DLD1 (cell line): ENCODE measurements at regions not wholly inside any gene's neighbourhood (a gene's known extent, or its start where the extent isn't known, plus 50 kb on each side); places are given as distances from the start of the nearest gene placed in this dataset.

Source experiments
- in situ Hi-C: cut with HindIII; loops from 2 replicates; pipeline ENCODE4 v1.10.0; 2017; ENCODE audit warnings: low sequenced_read_pairs

DNA sequence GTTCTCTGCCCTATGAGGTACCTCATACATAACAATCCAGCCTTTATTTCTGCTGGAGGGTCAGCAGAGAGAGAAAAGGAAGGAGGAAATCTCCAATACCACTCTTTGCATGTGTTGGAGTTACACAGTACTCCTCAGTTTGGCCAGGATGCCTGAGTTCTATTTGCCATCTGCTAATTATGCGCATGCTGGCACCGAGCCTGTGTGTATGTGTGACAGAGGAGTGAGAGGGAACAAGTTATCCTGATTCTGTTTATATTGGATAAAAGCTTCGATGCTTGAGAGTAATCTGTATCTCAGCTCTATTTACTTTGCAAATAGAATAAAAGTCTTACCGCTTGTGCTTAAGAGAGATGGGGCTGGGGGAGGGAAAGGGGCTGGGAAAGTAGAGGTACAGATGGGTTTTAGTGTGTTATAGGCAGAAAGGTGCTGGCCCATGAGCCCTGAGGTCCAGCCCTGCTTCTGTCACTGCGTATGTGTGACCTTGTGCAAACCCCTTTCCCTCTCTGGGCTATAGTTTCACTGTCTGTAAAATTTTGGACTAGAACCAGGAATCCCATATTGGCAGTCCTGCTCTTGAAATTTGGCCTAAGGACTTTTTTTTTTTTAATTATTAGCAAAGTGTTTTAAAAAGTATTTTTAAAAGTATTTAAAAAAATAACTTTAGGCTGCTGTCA, 54.5 kb upstream of the PLXNA2 start:
- in situ Hi-C loops, result no loop called here

- in situ Hi-C loops, result no loop called here
Observed at GRCh38 chr1:208300084-208300770, 56.0 kb upstream of the PLXNA2 start.

GRCh38 chr1:208302699-208303238, 58.6 kb upstream of the PLXNA2 start:
- in situ Hi-C loops, result no loop called here

DNA sequence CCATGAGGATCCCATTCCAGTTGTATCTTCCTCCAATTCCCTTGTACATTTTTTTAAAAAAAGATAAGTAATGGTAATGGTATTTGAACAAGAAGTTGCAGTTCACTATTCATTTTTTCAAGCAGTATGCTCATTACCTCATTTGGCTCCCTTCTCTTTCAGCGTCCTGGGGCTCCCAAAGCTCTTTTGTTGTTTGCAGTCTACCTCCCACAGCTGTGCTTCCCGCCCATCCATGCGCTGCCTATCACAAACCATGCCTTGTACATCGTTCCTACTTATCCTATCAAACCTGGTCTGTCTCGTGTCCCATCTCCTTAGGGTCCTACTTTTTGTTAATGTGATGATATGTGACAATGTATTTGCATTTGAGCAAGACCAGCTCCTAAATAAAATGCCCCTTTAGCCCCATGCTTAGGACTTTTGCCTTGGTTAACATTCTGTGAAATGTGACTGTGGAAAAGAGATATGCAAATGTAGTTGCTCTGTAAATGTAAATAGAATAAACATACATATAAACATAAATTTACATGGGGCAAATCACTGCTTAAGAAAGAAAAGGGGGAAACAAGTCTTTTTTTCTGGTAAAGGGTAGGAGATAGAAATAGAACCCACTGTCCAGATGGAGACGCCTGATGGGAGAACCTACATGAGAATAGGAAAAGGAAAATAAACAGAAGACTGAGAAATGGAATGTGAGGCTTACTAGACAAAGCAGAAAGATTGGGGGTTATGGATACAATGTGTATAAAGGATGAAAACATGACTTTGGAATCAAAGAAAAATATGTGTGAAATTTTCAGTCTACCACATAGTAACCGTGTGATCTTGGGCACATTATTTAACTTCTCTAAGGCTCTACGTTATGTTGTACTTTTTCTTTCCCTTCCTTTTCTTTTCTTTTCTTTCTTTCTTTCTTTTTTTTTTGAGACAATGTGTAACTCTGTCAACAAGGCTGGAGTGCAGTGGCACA, 59.8 kb upstream of the PLXNA2 start:
- in situ Hi-C loops, result no loop called here

DNA sequence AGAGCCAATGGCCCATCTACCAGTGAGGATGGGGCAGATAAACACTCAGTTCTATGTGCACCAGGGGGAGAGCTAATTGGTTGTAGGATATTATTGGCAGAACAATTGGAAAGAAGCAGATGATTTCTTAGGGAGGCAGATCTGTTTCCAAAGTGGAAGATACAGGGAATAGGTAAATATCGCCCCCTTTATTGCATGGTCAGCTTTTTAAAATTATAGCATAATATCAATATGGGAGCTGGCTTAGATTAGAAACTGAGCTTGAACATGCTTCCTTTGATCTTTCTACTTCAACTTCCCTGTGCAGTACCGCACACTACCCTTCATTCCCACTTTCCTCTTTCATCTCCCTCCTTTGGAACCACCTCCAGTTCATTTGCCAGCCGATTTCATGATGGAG, 64.0 kb upstream of the PLXNA2 start:
- in situ Hi-C loops, result no loop called here

GRCh38 chr1:208309771-208310170, 65.6 kb upstream of the PLXNA2 start:
- in situ Hi-C loops, result no loop called here

- in situ Hi-C loops, result no loop called here
Observed at GRCh38 chr1:208312706-208313105, 68.5 kb upstream of the PLXNA2 start.

- in situ Hi-C loops, result no loop called here
Observed at GRCh38 chr1:208314431-208314830, 70.2 kb upstream of the PLXNA2 start.

- in situ Hi-C loops, result no loop called here
Observed at GRCh38 chr1:208318150-208318734, 74.1 kb upstream of the PLXNA2 start.

DNA sequence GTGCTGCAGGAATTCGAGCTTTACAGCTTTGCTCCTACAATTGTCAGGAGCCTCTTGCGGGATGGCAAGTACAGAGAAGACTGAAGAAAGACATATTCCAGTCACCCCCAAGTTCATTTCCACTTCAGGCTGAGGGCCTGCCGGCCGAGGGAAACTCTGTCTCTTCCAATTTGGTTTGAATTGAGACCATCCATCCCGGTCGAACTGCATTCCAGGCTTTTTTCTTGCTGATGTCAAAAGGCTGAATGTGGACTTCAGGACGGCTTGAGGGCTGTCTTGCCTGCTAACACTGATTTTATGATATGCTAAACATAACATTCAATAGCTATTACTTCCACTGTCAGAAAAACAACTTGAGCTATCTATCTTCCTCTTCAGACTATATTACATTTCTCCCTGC, 79.8 kb upstream of the PLXNA2 start:
- in situ Hi-C loops, result no loop called here

GRCh38 chr1:208326033-208326432, 81.8 kb upstream of the PLXNA2 start:
- in situ Hi-C loops, result no loop called here

DNA sequence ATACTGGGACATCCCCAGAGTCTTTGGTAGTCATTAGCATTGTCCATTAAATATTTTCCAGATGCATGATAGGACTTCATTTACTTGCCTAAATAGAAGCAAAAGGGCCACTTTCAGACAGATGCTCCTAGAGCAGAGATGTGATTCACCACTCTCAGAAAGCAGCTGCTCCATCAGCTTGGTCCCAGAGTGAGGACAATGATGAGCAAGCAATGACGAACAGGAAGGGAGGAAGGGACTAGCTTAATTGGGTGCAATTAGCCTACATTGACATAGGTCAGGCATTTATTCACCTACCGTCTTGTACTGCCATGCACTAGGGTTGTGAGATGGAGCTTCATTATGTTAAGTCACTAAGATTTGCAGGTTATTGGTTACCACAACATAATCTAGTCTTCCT, 85.1 kb upstream of the PLXNA2 start:
- in situ Hi-C loops, result no loop called here

GRCh38 chr1:208332036-208332773, 88.0 kb upstream of the PLXNA2 start:
- in situ Hi-C loops, result no loop called here

DNA sequence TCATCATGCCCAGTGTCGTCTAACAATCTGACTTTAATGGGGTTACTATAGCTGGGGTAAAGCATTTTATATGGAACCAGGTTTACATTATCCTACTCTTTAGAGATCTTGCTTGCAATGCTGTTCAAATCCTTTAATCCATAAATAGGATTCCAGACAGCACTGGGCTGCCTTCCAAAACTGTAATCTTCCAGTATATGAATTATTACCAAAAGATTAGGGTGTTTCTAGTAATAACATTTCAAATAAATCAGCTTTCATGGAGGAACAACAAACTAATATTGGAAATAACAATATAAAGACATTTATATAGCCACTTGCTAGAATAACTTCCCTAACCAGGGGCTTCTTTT, 88.6 kb upstream of the PLXNA2 start:
- in situ Hi-C loops, result no loop called here

GRCh38 chr1:208333676-208334075, 89.5 kb upstream of the PLXNA2 start:
- in situ Hi-C loops, result no loop called here

- in situ Hi-C loops, result no loop called here
Observed at GRCh38 chr1:208335371-208336136, 91.4 kb upstream of the PLXNA2 start.

GRCh38 chr1:208336137-208336518, 91.9 kb upstream of the PLXNA2 start:
- in situ Hi-C loops, result no loop called here

DNA sequence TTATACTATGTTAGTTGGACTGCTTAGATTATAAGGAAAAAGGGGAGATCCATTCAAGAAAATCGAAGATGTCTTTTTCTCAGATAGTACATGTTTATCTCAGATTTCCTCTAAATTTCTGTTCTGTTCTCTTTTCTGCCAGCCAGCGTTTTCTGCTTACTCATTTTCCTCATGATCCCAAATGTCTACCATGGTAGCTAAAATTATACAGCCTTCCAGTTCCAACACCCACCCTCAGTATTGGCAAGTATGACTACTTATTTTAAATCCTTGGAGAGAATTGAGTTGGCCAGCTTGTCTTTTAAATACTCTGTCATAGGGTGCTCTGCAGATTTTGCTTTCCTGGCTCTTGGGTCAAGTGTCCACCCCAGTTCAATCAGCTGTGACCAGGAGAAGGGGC, 95.7 kb upstream of the PLXNA2 start:
- in situ Hi-C loops, result no loop called here

DNA sequence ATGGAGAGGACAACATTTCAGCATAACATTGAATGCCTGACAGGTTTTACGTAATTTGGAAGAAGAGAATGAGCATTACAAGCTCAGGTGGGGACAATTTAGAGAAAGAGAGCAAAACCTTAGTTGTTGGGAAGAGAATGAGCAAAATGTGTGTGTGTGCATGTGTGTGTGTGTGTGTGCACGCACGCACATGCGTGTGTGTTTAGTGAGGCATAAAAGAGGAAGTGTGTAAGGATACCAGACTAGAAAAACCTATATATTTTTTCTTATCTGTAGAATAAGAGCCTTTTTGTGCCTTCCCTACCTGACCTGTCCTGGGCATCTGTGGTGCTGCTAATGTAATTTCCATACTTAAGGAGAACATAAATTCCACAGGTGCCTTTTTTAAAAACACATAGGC, 99.0 kb upstream of the PLXNA2 start:
- in situ Hi-C loops, result no loop called here
